HG03442 (cell line): ENCODE measurements at regions not wholly inside any gene's neighbourhood (a gene's known extent, or its start where the extent isn't known, plus 50 kb on each side); places are given as distances from the start of the nearest gene placed in this dataset.
A peak's percentile ranks its signal among the peaks of the same experiment; 100 is the strongest.

Experiments used
- ATAC-seq: cut with Tn5 transposase; IDR thresholded peaks from one replicate; pipeline ENCODE4 v1.9.1; 2021; ENCODE audit warnings: mild to moderate bottlenecking, moderate library complexity; ENCODE audit not compliant: unreplicated experiment

DNA sequence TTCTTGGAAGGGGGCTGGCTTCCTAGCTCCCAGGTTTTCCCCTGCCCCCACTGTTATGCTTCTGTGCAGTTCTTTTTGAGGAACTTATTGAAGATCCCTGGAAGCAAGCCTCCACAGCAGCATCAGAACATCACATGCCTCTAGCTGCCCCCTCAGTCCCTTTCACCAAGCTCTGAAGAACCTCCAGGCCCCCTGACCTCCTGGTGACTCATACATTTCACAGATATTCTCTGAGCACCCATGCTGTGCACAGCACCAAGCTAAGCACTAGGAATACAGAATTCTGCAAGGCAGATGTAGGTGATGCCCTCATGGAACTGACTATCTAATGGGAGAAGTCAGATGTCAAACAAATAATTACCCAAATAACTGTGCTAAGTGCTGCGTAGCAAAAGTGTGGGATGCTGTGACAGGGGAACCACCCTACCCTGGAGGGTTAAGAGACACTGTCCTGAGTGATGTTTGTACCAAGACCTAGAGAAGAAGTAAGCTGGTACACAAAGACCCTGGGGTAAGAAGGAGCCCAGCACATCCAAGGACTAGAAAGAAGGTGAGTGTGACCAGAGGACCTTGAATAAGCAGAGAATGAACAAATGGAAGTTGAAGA lies 213.7 kb upstream of the NR4A3 start:
- no peak for ATAC-seq

DNA sequence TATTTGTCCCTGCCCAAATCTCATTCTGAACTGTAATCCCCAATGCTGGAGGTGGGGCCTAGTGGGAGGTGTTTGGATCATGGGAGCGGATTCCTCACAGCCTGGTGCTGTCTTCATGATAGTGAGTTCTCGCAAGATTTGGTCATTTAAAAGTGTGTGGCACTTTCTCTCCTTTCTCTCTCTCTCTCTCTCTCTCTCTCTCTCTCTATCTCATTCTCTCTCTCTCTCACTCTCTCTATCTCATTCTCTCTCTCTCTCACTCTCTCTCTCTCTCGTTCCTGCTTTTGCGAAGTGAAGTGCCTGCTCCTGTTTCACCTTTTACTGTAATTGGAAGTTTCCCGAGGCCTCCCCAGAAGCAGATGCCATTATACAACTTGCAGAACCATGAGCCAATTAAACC lies 207.3 kb upstream of the NR4A3 start:
- ATAC-seq = no peak

DNA sequence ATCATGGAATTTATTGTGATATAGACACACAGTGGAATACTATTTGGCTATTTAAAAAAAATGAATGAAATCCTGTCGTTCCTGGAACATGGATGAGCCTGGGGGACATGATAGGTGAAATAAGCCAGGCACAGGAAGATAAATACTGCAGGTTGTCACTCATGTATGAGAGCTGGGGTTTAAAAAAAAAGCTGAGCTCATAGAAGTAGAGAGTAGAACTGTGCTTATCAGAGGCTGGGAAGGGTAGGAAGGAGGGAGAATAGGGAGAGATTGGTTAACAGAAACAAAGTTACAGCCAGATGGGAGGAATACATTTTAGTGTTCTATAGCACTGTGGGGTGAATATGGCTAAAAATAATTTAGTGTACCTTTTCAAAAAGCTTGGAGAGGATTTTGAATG lies 200.6 kb upstream of the NR4A3 start:
- ATAC-seq = no peak

DNA sequence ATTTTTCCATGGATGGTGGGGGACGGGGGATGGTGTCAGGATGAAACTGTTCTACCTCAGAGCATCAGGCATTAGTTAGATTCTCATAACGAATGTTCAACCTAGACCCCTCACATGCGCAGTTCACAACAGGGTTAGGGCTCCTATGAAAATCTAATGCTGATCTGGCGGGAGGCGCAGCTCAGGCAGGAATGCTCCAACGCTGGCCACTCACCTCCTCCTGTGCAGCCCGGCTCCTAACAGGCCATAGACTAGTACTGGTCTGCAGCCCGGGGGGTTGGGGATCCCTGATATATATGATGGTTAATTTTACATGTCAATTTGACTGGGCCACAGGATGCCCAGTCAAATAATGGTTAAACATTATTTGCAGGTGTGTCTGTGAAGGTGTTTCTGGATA lies 199.0 kb upstream of the NR4A3 start:
- ATAC-seq = no peak

DNA sequence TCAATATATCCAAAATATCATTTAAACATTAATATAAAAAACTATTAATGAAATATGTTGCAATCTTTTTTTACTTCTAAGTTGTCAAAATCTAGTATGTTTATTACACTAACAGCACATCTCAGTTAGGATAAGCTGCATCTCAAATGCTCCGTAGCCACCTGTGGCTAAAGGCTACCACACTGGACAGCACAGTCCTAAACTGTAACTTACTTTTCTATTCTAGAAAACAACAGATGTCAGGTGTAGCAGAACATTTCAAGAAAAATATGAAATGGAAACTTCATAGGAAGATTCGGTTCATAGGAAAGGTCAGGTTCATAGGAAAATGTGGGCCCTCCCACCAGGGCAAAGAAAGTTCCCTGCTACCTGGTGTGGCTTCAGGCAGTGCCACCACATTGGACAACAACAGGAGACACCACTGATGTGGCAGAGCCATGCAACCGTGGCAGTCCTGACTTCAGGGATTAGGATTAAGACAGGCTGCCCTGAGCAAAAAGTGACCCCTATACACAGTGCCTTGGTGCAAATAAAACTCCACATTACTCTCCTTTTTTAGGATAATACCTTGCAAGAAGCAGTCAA lies 197.8 kb upstream of the NR4A3 start:
- ATAC-seq = no peak

DNA sequence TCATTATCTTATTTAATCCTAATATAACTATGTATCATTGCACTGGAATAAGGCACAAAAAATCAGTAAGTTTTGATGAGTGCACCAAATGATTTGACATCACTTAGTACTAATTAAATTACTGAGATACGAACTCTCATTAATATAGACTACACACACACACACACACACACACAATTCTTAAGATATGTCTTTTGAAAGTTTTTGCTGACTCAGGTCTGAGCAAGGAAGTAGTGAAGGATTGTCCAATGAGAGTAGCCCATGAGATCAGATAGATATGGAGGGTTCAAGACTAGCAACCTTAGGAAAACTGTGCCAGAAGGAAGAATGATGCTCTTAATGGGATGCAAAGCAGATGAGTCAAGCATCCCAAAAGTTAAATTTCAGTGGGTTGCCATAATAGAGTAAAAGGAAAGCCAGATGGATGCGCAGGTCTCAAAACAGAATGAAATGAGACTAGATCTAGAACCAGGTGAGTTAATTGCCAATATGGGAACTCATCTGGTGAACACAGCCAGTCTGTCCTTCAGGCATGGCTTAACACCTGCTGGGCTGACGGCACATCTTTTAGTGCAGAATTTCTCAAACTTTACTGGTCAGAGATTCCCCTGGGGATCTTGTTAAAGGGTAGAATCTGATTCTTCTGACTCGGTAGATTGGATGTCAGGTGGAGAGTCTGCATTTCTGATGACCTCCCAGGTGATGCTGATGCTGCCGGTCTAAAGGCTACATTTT lies 197.0 kb upstream of the NR4A3 start:
- ATAC-seq = no peak

DNA sequence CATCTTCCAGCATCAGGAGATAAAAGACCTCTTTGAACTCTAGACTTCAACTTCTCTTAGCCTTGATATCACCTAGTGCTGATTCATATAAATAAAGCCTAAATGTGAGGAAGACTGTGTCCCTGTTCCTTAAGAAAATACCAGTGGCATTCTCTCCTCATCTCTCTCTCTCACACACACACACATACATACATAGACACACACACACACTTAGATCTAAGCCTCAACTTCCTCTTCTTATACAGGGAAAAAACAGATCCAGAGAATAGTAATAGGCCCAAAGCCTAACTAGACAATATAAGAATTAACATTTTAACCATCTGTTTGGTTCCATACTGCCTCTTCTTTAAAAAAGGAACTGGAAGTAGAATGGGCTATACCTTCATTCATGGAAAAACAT lies 195.3 kb upstream of the NR4A3 start:
- no peak for ATAC-seq

DNA sequence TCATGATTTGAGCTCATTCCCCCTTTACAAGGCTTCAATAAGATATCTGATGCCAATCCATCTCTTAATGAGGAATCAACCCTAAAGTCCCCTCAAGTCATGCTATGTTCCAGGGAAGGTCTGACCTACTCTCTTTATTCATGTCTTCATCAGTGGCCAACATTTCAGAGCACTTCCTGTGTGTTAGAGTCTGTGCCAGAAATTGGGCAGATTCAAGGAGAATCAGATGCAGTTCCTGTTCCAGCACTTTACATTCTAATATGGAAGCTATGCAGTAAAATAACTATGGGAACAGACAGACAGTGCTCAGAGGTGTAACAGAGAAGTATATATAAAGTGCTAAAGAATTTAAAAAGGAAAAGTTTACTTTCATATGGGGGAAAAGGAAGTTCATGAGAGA lies 193.4 kb upstream of the NR4A3 start:
- no peak for ATAC-seq

DNA sequence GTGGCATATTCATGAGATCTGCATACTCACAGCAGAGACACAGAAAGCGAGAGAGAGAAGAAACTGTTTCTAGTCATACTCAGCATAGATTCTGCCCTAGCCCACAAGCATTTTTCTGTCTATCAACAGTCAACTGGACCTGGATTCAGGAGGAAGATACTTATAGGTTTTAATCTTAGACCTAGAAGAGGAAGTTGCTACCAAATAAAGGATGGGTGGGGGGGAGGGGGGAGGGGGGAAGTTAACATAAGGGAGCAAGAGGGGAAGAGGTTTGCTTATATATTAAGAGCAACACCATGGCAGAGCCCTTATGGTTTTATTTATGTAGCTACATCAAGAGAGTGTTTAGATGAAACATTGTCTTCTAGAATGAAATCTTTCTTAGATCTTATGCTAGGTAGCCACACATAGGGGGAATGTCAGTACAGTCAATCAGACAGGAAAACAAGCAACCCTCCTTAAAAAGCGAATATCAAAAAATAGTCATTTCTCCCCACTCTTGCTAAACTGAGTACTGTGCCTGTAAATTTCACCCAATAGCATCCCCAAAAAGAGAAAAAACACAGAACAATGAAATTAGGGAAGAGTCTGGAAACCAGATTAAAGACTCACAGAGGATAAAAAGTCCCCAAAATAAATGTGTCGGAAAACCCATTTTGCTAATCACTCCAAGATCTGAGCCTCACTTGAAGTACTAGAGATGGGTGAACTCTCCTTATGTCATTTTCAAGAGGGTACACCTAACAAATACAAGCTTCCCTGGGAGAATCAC lies 192.7 kb upstream of the NR4A3 start:
- no peak for ATAC-seq

DNA sequence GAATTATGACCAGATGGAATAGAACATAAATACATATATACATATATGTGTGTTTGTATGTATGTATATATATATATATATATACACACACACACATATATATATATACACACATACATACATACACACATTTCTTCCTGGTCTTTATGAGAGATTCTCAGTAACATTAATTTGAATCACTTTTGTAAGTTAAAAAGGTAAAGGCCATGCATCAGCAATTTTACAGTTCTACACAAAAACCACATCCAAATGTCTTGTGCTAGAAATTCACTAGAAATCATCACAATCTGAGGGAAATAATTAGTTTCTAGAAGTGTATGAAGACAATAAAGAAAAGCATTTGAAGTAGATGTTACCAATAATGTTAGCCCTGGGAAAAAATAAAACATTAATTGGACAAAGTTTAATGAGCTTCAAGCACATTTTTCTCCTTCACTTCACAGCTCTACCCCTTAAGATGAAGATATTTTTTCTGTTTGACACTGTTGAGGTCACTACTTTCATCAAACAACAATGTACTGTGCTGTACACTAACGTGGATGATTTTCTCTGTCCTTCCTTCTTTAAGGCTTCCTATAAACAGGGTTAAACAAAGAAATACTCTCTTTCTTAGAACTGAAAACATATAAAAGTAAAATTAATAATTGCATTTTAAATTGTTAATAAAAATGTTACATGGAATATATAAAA lies 189.2 kb upstream of the NR4A3 start:
- ATAC-seq = no peak

DNA sequence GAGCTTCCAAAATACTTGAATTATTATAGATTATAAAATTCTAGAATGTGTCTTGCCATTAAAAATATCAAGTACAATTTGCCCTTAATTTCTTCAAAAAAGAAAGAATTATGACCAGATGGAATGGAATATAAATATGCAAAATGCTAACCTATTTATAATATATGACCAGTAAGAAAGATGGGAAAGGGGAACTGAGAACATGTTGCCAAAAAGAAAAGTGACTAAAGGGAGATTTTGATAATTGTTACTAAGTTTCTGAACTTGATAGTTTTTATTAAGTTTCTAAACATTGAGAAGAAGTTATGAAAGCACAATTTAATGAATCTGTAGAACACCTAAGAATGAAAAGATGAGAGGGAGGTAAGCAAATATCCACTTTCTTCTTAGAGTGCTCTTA lies 188.4 kb upstream of the NR4A3 start:
- no peak for ATAC-seq

DNA sequence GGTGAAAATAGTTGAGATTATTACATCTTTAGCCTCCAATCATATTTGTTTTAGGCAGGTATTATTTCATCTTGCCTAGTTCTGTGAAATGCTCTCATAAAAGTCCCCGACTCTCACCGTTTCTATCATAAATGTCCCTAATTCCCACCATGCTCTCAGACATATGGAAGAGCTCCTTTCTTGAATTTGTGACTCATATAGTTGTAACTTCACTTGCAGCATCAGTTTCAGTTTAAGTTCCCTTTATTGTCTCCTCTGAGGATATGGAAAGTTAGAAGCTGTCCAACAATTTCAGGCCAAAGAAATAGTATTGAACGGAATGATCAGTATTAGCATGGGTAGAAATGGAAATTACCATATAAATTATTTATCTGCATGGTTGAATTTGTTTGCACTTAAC lies 187.5 kb upstream of the NR4A3 start:
- ATAC-seq = no peak

DNA sequence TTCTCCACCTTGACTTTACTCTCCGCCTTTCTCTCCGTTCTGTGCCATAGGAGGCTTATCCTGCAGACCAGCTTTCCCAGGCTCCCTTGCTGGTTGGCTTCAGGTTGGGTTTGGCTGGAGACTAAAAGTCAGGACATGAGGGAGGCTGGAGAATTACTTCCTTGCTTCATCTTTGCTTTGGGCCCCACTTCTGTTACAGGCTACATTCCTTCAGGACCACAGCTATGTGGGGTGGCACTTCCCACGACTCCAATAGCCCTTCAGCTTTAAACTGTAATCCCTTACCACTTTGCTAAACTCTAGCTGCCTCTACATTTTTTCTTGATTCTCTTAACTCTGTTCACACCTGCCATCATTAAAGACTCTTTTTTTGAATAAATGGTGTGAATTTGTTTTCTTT lies 186.7 kb upstream of the NR4A3 start:
- ATAC-seq = no peak

DNA sequence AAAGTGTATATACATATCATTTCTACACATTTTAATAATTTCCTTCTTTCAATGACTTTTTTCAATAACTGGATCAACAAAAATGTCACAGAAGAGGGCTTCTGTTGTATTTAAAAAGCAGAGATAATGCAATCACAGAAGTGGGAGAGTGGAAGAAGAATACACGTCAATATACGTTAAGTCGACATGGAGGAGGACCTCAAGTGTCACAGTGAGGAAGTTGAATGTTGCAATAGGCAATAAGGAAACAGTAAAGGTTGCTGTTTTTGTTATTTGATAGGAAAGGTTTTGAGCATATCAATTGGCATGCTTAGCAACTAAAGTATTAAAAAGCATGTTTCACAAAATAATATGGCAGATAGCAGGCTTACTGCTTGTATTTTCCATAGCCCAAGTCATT lies 184.0 kb upstream of the NR4A3 start:
- no peak for ATAC-seq

DNA sequence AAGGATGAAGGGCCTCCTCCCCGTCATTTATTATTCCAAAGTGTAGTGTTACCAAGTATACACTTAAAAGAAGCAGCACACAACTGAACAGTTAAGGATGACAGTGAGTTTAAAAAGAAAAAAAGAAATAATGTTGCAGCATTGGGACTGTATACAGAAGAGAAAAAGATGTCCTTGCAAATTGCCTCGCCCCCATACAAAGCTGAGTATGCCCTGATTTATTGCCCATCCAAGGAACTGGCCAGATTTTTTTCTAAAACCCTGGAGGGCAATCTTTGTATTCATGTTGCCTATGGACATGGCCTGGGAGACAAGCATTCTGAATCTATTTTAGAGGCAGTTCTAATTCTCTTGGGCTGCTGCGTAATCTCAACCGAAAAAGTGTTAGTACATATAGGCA lies 182.7 kb upstream of the NR4A3 start:
- ATAC-seq = no peak

DNA sequence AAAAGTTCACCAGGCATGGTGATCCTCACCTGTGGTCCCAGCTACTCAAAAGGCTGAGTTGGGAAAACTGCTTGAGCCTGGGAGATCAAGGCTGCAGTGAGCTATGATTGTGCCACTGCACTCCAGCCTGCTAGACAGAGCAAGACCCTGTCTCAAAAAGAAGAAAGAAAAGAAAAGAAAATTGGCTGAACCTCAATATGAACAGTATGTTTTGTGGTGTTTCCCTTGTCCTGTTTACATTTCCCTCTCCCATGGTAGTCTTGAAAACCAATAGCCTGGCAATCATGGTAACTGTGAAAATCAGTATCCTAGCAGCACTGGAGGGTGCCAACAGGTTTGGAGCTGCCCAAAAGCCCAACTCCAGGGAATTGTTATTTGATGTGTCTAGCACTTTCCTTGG lies 174.1 kb upstream of the NR4A3 start:
- ATAC-seq = no peak

DNA sequence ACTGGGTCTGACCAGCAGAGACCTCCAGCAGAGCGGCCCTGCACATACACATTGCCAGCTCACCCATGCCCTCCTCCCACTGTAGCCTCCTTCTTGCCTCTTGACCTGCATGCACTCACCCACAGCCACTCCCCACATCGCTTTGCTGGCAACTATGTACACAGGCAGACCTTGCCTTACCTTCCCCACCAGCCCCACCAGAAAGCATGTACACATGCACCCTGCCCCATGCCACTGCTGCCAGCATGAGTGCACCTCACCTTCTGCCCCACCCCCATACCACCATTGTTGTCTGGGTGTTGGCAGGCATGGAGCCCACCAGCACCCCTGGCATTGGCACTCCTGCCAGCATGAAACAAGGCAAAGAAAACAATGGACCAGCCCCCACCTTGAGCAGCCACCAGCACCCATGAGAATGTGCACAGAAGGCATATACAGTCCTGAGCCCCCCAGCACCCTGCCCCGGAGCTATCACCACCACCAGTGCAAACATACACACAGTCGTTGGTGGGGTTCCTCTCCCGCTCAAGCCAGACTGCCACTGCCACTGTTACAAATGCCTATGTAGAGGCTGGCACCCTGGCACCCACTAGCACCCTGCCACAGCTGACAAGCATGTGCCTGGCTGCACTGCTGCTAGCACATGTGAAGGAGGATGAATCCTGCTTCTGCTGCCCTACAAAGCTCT lies 171.4 kb upstream of the NR4A3 start:
- no peak for ATAC-seq

DNA sequence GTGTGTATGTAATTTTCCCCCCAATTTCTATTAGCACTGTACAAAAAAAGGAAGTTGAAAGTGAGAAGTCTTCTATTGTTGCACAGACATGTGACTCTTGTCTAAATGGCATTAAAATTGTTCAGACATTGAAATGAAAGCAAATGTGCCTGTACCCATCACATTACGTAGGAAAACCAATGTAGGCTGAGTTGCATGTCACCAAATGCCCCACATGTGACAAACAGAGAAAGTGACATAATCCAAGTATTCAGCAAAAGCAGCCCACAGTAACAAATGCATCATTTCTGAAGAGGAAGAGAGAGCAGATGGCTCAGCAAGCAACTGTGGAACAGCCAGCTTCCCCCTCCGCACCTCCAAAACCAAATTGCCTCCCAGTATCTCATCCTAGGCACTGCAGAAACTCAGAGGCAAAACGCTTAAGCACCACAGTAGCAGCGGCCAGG lies 161.5 kb upstream of the NR4A3 start:
- ATAC-seq = peak; percentile 90

DNA sequence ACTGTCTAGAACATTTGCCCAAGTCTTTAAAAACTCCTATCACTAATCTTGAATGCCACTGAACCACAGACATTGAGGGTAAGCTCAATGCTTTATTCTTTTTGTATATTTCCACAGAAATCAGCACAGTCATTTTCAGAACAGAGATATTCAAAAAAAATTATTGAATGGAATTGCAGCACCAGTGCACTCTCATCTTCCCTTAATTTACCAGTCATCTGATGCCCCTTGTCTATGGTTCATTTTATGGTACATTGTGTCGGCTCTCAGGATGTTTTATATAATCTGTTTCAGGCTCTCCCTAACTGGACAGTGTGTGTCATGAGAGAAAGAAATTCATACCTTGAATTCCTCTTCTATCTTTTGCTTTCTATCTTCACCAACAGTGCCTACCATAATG lies 158.4 kb upstream of the NR4A3 start:
- no peak for ATAC-seq

DNA sequence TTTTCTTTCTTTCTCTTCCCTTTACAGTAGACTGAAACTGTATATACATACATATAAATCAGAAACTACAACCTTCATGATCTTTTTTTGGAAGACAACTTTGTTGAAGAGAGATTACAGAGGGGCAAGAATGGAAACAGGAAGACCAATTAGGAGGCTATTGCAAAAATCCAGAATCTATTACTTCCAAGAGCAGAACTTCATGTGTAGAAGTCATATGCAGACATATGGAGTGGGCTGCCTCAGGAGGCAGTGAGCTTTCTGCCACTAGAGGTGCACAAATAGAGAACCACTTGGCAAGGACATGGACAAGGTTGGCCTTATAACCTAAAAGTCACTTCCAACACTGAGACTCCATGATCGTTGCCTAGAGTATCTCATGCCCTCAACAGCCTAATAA lies 157.8 kb upstream of the NR4A3 start:
- ATAC-seq = no peak

DNA sequence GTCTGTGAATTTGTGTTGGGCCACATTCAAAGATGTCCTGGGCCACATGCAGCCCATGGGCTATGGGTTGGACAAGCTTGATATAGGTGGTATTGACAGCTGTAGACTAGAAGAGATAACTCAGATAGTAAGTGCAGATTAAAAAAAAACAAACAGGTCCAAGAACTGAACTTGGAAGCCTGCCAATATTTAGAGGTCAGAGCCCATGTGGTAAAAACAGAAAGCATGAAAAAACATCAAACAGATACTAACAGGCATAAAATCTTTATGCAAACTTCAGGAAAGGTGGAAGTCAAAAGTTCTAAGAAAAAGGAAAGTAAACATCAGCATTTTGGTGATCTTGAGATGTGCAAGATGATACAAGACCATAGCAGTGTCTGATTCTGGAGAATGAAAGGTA lies 155.1 kb upstream of the NR4A3 start:
- no peak for ATAC-seq
